ENCODE measurements at regions not wholly inside any gene's neighbourhood (a gene's known extent, or its start where the extent isn't known, plus 50 kb on each side); places are given as distances from the start of the nearest gene placed in this dataset.
"Not testable (repeated sequence)": the region's sequence is repeated elsewhere in the genome, so short reads cannot be mapped to it uniquely, and the experiment has no call there.

GRCh38 chr11:98630736-98631135 is 390.0 kb upstream of the CNTN5 start:
- DNase-seq: no peak

- no peak for DNase-seq
Observed at GRCh38 chr11:98657711-98658110, 363.0 kb upstream of the CNTN5 start.

- DNase-seq: no peak
Observed at GRCh38 chr11:98659431-98659830, 361.3 kb upstream of the CNTN5 start.

GRCh38 chr11:98674390-98674789 is 346.4 kb upstream of the CNTN5 start:
- DNase-seq: no peak

- no peak for DNase-seq
Observed at GRCh38 chr11:98679673-98680072, 341.1 kb upstream of the CNTN5 start.

- DNase-seq: no peak
Observed at GRCh38 chr11:98701541-98701940, 319.2 kb upstream of the CNTN5 start.

GRCh38 chr11:98703779-98704556 is 316.8 kb upstream of the CNTN5 start:
- DNase-seq: no peak

- DNase-seq: no peak
Observed at GRCh38 chr11:98710026-98710425, 310.7 kb upstream of the CNTN5 start.

- DNase-seq: no peak
Observed at GRCh38 chr11:98710986-98711385, 309.8 kb upstream of the CNTN5 start.

GRCh38 chr11:98720951-98721350 is 299.8 kb upstream of the CNTN5 start:
- DNase-seq: no peak

- no peak for DNase-seq
Observed at GRCh38 chr11:98725471-98725870, 295.3 kb upstream of the CNTN5 start.

- DNase-seq: no peak
Observed at GRCh38 chr11:98728421-98728820, 292.3 kb upstream of the CNTN5 start.

- no peak for DNase-seq
Observed at GRCh38 chr11:98729118-98729517, 291.6 kb upstream of the CNTN5 start.

GRCh38 chr11:98732947-98733346 is 287.8 kb upstream of the CNTN5 start:
- no peak for DNase-seq

- not testable (repeated sequence) for DNase-seq
Observed at GRCh38 chr11:98733378-98733777, 287.4 kb upstream of the CNTN5 start.

- no peak for DNase-seq
Observed at GRCh38 chr11:98734686-98735085, 286.1 kb upstream of the CNTN5 start.

- no peak for DNase-seq
Observed at GRCh38 chr11:98736833-98737232, 283.9 kb upstream of the CNTN5 start.

GRCh38 chr11:98740321-98740720 is 280.4 kb upstream of the CNTN5 start:
- DNase-seq: no peak

GRCh38 chr11:98763446-98763845 is 257.3 kb upstream of the CNTN5 start:
- not testable (repeated sequence) for DNase-seq

GRCh38 chr11:98766903-98767302 is 253.8 kb upstream of the CNTN5 start:
- DNase-seq: no peak

- not testable (repeated sequence) for DNase-seq
Observed at GRCh38 chr11:98770046-98770445, 250.7 kb upstream of the CNTN5 start.

GRCh38 chr11:98771791-98772190 is 249.0 kb upstream of the CNTN5 start:
- DNase-seq: no peak

GRCh38 chr11:98772893-98773292 is 247.9 kb upstream of the CNTN5 start:
- DNase-seq: no peak

GRCh38 chr11:98793276-98793675 is 227.5 kb upstream of the CNTN5 start:
- no peak for DNase-seq

- DNase-seq: no peak
Observed at GRCh38 chr11:98798333-98798732, 222.4 kb upstream of the CNTN5 start.
